Choroid plexus epithelial cell (primary cell): ENCODE measurements at regions not wholly inside any gene's neighbourhood (a gene's known extent, or its start where the extent isn't known, plus 50 kb on each side); places are given as distances from the start of the nearest gene placed in this dataset.

Source experiments
- DNase-seq: peaks from one replicate; pipeline ENCODE4 v3.0.0-alpha.2; 2010; ENCODE audit warnings: low read depth
- H3K4me3 ChIP-seq: 2 replicates; pipeline ENCODE4 v1.5.1; 2011; ENCODE audit warnings: low read depth, mild to moderate bottlenecking, control low read depth, low read length, moderate library complexity
- CTCF ChIP-seq: conservative IDR thresholded peaks from 2 replicates; pipeline ENCODE4 v1.5.1; 2011; ENCODE audit warnings: low read depth, mild to moderate bottlenecking, control low read depth, inconsistent platforms, low read length, moderate library complexity

- no peak for TF ChIP-seq CTCF
- H3K4me3 ChIP-seq: no peak overlapping the region
- peak; percentile 29 for DNase-seq
Measured at GRCh38 chr14:54177641-54178621, 218.9 kb upstream of the CDKN3 start.

- TF ChIP-seq CTCF: no peak
- no peak for DNase-seq
- no peak overlapping the region for H3K4me3 ChIP-seq
Measured at GRCh38 chr14:54182419-54183045, 214.3 kb upstream of the CDKN3 start.

- DNase-seq: no peak
- no peak for TF ChIP-seq CTCF
Measured at GRCh38 chr14:54186821-54187763, 209.7 kb upstream of the CDKN3 start.

GRCh38 chr14:54188064-54188666, 208.6 kb upstream of the CDKN3 start:
- no peak for DNase-seq
- H3K4me3 ChIP-seq: no peak overlapping the region
- TF ChIP-seq CTCF: no peak

More at GRCh38 chr14:54186821-54187763, 209.7 kb upstream of the CDKN3 start:
- H3K4me3 ChIP-seq: no peak overlapping the region

GRCh38 chr14:54189333-54189732, 207.5 kb upstream of the CDKN3 start:
- no peak for TF ChIP-seq CTCF
- H3K4me3 ChIP-seq: no peak overlapping the region
- no peak for DNase-seq

- peak; percentile 75 for DNase-seq
Measured at GRCh38 chr14:54189748-54190354, 207.0 kb upstream of the CDKN3 start.

More at GRCh38 chr14:54189748-54190354, 207.0 kb upstream of the CDKN3 start:
- no peak overlapping the region for H3K4me3 ChIP-seq
- no peak for TF ChIP-seq CTCF
